OCI-LY3 (cell line): ENCODE measurements at regions not wholly inside any gene's neighbourhood (a gene's known extent, or its start where the extent isn't known, plus 50 kb on each side); places are given as distances from the start of the nearest gene placed in this dataset.

Source experiments
- CTCF ChIP-seq: fragments of 200-600, 300-600 bp; sonication (generic); IDR thresholded peaks from 2 replicates; pipeline ENCODE4 v1.5.1; 2014; ENCODE audit warnings: antibody characterized with exemption, low read length, low read depth
- EZH2phosphoT487 ChIP-seq: fragments of 200-600 bp; shearing (Covaris generic); IDR thresholded peaks from 2 replicates; pipeline ENCODE4 v1.6.1; 2018; ENCODE audit warnings: antibody characterized with exemption, mixed run types, low read depth

GRCh38 chr10:108130575-108130974 is 966.1 kb upstream of the SORCS1 start:
- TF ChIP-seq CTCF (no peak), EZH2phosphoT487 (no peak)
